ENCODE measurements at regions not wholly inside any gene's neighbourhood (a gene's known extent, or its start where the extent isn't known, plus 50 kb on each side); places are given as distances from the start of the nearest gene placed in this dataset.

- H2BK12ac ChIP-seq (ENCODE audit: low read depth, low read length) = no peak overlapping the region
- FAIRE-seq = no peak
- no peak for DNase-seq (ENCODE audit: low read depth in 1 of 2, low spot score in 2 of 2)
- no peak overlapping the region for H3K56ac ChIP-seq (replicated peaks; ENCODE audit: insufficient read length, low read depth, low read length)
- ChIA-PET CTCF (ENCODE audit: partially characterized antibody) (interaction anchor here (0.6 kb wide), 1 partner anchor 36 kb away, joined by 4 read pairs; no protein-coding TSS in a partner anchor), POLR2A (ENCODE audit: partially characterized antibody) (no interaction called here)
- H3K36me3 ChIP-seq (ENCODE audit: control insufficient read depth in 2 of 4, insufficient read depth in 4 of 4, low read length in 3 of 4) = no peaks in the 10 kb centered on the region
- H4K5ac ChIP-seq (ENCODE audit: insufficient read length, low read depth, low read length) = no peak overlapping the region
- no peaks in the 10 kb centered on the region for H3K23me2 ChIP-seq (ENCODE audit: low read depth, low read length)
- no peak overlapping the region for H3K4me2 ChIP-seq (ENCODE audit: insufficient read depth in 1 of 2, low read depth in 2 of 2, low read length in 2 of 2)
- H3K18ac ChIP-seq (ENCODE audit: extremely low read depth, low read length) = no peak overlapping the region
- 47% methylated on average over 2 of the region's 2 CpGs; no CpG with 5 or more reads in 1 of the 2 experiments for WGBS, 2 experiments (ENCODE audit: extremely low coverage in 1 of 2, insufficient coverage in 1 of 2, insufficient read length in 1 of 2, insufficient replicate concordance in 2 of 2, low coverage in 1 of 2, low lambda C conversion rate in 2 of 2, missing lambda C conversion rate in 1 of 2)
- H3K4ac ChIP-seq (replicated peaks; ENCODE audit: insufficient read length, low read depth, low read length) = no peak overlapping the region
- H3K9ac ChIP-seq (replicated peaks in 1 of 4; ENCODE audit: extremely low read depth in 1 of 4, low read depth in 3 of 4, low read length in 3 of 4) = no peak overlapping the region
- no peak overlapping the region for H3K23ac ChIP-seq (ENCODE audit: insufficient read length)
- no peaks in the 10 kb centered on the region for H3K27me3 ChIP-seq (replicated peaks in 1 of 4; ENCODE audit: control insufficient read depth in 3 of 4, extremely low read depth in 1 of 4, insufficient read depth in 3 of 4, low read length in 3 of 4)
- no peaks in the 10 kb centered on the region for H3K79me2 ChIP-seq (ENCODE audit: control insufficient read depth in 1 of 2, insufficient read depth in 2 of 2, low read length in 2 of 2)
- no peak overlapping the region for H4K91ac ChIP-seq (replicated peaks; ENCODE audit: insufficient read length, low read length)
- H3K27ac ChIP-seq (ENCODE audit: low read depth, low read length) = no peak overlapping the region
- no peak overlapping the region for H2BK5ac ChIP-seq (ENCODE audit: low read depth, low read length)
- H2AK5ac ChIP-seq (ENCODE audit: low read depth, low read length) = no peak overlapping the region
- H2BK15ac ChIP-seq (ENCODE audit: low read length) = no peak overlapping the region
- H3K9me3 ChIP-seq (ENCODE audit: insufficient read depth in 2 of 2, low read depth in 1 of 2, low read length in 1 of 2) = no peaks in the 10 kb centered on the region
- no peak for TF ChIP-seq BRCA1 (IDR thresholded peaks at IDR 0.05; ENCODE audit: low read depth, low read length)
- TF ChIP-seq EZH2 (IDR thresholded peaks at IDR 0.05; ENCODE audit: low read depth, low read length, severe bottlenecking) = no peak
- no peak for TF ChIP-seq SP4 (IDR thresholded peaks at IDR 0.05; ENCODE audit: low read length)
- TF ChIP-seq GABPA (IDR thresholded peaks at IDR 0.05; ENCODE audit: borderline replicate concordance, insufficient read depth, low read length) = no peak
- TF ChIP-seq HDAC6 (IDR thresholded peaks at IDR 0.05; ENCODE audit: low read depth, low read length) = no peak
- TF ChIP-seq SRF (IDR thresholded peaks at IDR 0.05; ENCODE audit: low read depth, low read length) = no peak
- no peak for TF ChIP-seq GTF2F1 (IDR thresholded peaks at IDR 0.05; ENCODE audit: borderline replicate concordance, low read depth, low read length)
- no peak for TF ChIP-seq CBX5 (IDR thresholded peaks at IDR 0.05; ENCODE audit: low read depth, low read length)
- no peak for TF ChIP-seq CBX8 (IDR thresholded peaks at IDR 0.05; ENCODE audit: borderline replicate concordance, low read depth, low read length)
- H2BK20ac ChIP-seq (ENCODE audit: low read length) = no peak overlapping the region
- H3K4me3 ChIP-seq (ENCODE audit: extremely low read depth in 1 of 4, insufficient read depth in 2 of 4, low read depth in 3 of 4, low read length in 4 of 4) = no peak overlapping the region
- no peak overlapping the region for H2BK120ac ChIP-seq (replicated peaks; ENCODE audit: low read depth, low read length)
- H4K20me1 ChIP-seq (replicated peaks in 1 of 2; ENCODE audit: control insufficient read depth in 1 of 2, insufficient read depth in 2 of 2, low read length in 2 of 2) = no peaks in the 10 kb centered on the region
- H4K8ac ChIP-seq (ENCODE audit: extremely low read depth, insufficient read depth, low read length) = no peak overlapping the region
- H3K14ac ChIP-seq (ENCODE audit: insufficient read length) = no peak overlapping the region
- no peak overlapping the region for H2AFZ ChIP-seq (ENCODE audit: low read length)
- H3K79me1 ChIP-seq (ENCODE audit: low read depth, low read length) = no peaks in the 10 kb centered on the region
- H3K4me1 ChIP-seq (replicated peaks in 1 of 4; ENCODE audit: control insufficient read depth in 3 of 4, insufficient read depth in 4 of 4, low read length in 3 of 4) = no peaks in the 10 kb centered on the region
These were observed 525.1 kb downstream of the LMO7 start for GRCh38 chr13:76160961-76161925.

All from H1 (cell line).